Mesenchymal stem cell (in vitro differentiated cells and primary cell): ENCODE measurements at regions not wholly inside any gene's neighbourhood (a gene's known extent, or its start where the extent isn't known, plus 50 kb on each side); places are given as distances from the start of the nearest gene placed in this dataset.

Experiments used
- DNase-seq: peaks from one replicate; pipeline ENCODE4 v3.0.0-alpha.2; 2013
- H2AFZ ChIP-seq: one replicate; pipeline ENCODE4 v1.6.1; 2013; ENCODE audit warnings: low read depth, mild to moderate bottlenecking, control low read depth, inconsistent platforms, low read length, moderate library complexity
- H2AK5ac ChIP-seq: 2 replicates; pipeline ENCODE4 v1.6.1; 2013; ENCODE audit warnings: low read length, moderate library complexity, mild to moderate bottlenecking, inconsistent platforms; ENCODE audit not compliant: severe bottlenecking
- H2BK120ac ChIP-seq: one replicate; pipeline ENCODE4 v1.6.1; 2013; ENCODE audit warnings: low read depth, mild to moderate bottlenecking, inconsistent platforms, low read length, moderate library complexity
- H2BK12ac ChIP-seq, 2 experiments: one replicate each; pipeline ENCODE4 v1.6.1; 2013; ENCODE audit warnings: inconsistent platforms in 2 of 2, low read length in 2 of 2, mild to moderate bottlenecking in 2 of 2, moderate library complexity in 2 of 2, control low read depth in 1 of 2
- H2BK15ac ChIP-seq: one replicate; pipeline ENCODE4 v1.6.1; 2013; ENCODE audit warnings: mild to moderate bottlenecking, low read depth, inconsistent platforms; ENCODE audit not compliant: poor library complexity, severe bottlenecking
- H2BK5ac ChIP-seq: 2 replicates; pipeline ENCODE4 v1.6.1; 2013; ENCODE audit warnings: low read depth, mild to moderate bottlenecking, low read length, control low read depth, inconsistent platforms; ENCODE audit not compliant: poor library complexity, severe bottlenecking
- H3K14ac ChIP-seq, 2 experiments: one replicate each; pipeline ENCODE4 v1.6.1; 2013; ENCODE audit warnings: inconsistent platforms in 2 of 2, low read length in 2 of 2, control low read depth in 1 of 2, mild to moderate bottlenecking in 1 of 2, moderate library complexity in 1 of 2
- H3K18ac ChIP-seq, 2 experiments: one replicate each; pipeline ENCODE4 v1.6.1; 2013; ENCODE audit warnings: inconsistent platforms in 2 of 2, low read length in 2 of 2, control low read depth in 1 of 2, low read depth in 1 of 2, mild to moderate bottlenecking in 1 of 2
- H3K23ac ChIP-seq, 2 experiments: one replicate each; pipeline ENCODE4 v1.6.1; 2013; ENCODE audit warnings: inconsistent platforms in 2 of 2, low read length in 2 of 2, mild to moderate bottlenecking in 2 of 2, moderate library complexity in 2 of 2, control low read depth in 1 of 2
- H3K27ac ChIP-seq: 2 replicates; pipeline ENCODE4 v1.5.1; 2013; ENCODE audit warnings: mild to moderate bottlenecking, moderate library complexity, low read length, control low read depth, inconsistent platforms; ENCODE audit not compliant: poor library complexity, severe bottlenecking
- H3K27me3 ChIP-seq, 2 experiments: 2 replicates each; pipeline versions ENCODE4 v1.6.1 to v1.7.0; 2013; ENCODE audit warnings: low read length in 2 of 2, mild to moderate bottlenecking in 2 of 2, moderate library complexity in 2 of 2, control low read depth in 1 of 2, inconsistent platforms in 1 of 2; ENCODE audit not compliant: control insufficient read depth in 1 of 2, insufficient read depth in 1 of 2
- H3K36me3 ChIP-seq, 2 experiments: 2 replicates each; pipeline versions ENCODE4 v1.6.1 to v1.7.0; 2013; ENCODE audit warnings: low read length in 2 of 2, control low read depth in 1 of 2, inconsistent platforms in 1 of 2, low read depth in 1 of 2, mild to moderate bottlenecking in 1 of 2; ENCODE audit not compliant: insufficient read depth in 2 of 2, control insufficient read depth in 1 of 2
- H3K4ac ChIP-seq, 2 experiments: one replicate each; pipeline ENCODE4 v1.6.1; 2013; ENCODE audit warnings: inconsistent platforms in 2 of 2, low read length in 2 of 2, mild to moderate bottlenecking in 2 of 2, moderate library complexity in 2 of 2, control low read depth in 1 of 2, low read depth in 1 of 2
- H3K4me1 ChIP-seq: 2 replicates; pipeline ENCODE4 v1.6.1; 2013; ENCODE audit warnings: low read depth, low read length, control low read depth; ENCODE audit not compliant: control insufficient read depth, insufficient read depth
- H3K4me2 ChIP-seq: 2 replicates; pipeline ENCODE4 v1.6.1; 2013; ENCODE audit warnings: low read length, mild to moderate bottlenecking, inconsistent platforms; ENCODE audit not compliant: poor library complexity, severe bottlenecking
- H3K4me3 ChIP-seq, 2 experiments: 2 replicates each; pipeline versions ENCODE4 v1.5.1 to v1.7.0; 2013; ENCODE audit warnings: low read length in 2 of 2, mild to moderate bottlenecking in 2 of 2, control low read depth in 1 of 2, low read depth in 1 of 2; ENCODE audit not compliant: insufficient read depth in 1 of 2
- H3K79me1 ChIP-seq: replicated peaks from 2 replicates; pipeline ENCODE4 v1.6.1; 2013; ENCODE audit warnings: mild to moderate bottlenecking, control low read depth, low read length, inconsistent platforms; ENCODE audit not compliant: poor library complexity, severe bottlenecking
- H3K9ac ChIP-seq: 2 replicates; pipeline ENCODE4 v1.7.0; 2013; ENCODE audit warnings: mild to moderate bottlenecking, low read length, moderate library complexity
- H3K9me3 ChIP-seq: 2 replicates; pipeline ENCODE4 v1.7.0; 2013; ENCODE audit warnings: mild to moderate bottlenecking, low read length; ENCODE audit not compliant: control insufficient read depth
- H4K8ac ChIP-seq: one replicate; pipeline ENCODE4 v1.6.1; 2013; ENCODE audit warnings: inconsistent platforms, mild to moderate bottlenecking, low read length, moderate library complexity
- H4K91ac ChIP-seq: one replicate; pipeline ENCODE4 v1.6.1; 2013; ENCODE audit warnings: mild to moderate bottlenecking, low read length, inconsistent platforms
- WGBS: methylation state at CpG from one replicate; pipeline ENCODE4 v1.1.7; 2013; ENCODE audit warnings: mixed read lengths; 5-methylcytosine and 5-hydroxymethylcytosine counted together

DNA sequence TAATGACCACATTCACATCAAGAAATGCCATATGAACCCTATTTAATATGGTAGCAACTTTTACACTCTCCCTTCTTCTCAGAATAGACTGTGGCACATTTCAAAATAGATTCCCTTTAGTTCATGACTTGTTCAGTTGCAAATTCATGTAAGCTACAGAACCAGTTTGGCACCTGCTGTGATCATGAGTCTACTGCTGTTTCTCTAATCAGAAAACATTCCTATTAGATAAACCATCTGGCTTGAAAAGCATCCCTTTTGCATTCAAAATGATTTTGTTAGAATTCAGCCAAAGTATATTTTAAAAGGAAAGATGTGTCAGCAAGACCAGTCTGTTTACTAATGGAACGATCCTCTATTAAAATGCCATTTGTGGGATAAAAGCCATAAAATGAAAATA lies 304.4 kb downstream of the BCHE start:
- Histone ChIP-seq H2AK5ac (no peak overlapping the region), H2BK15ac (no peak overlapping the region), H3K4ac (no peak overlapping the region), H2AFZ (no peak overlapping the region), H3K9me3 (peaks cover 2% of the 10 kb centered on the region), H3K9ac (no peak overlapping the region), H3K36me3 (no peaks in the 10 kb centered on the region), H3K4me1 (no peaks in the 10 kb centered on the region), H2BK120ac (no peak overlapping the region), H3K4me2 (no peak overlapping the region), H2BK12ac (no peak overlapping the region), H3K23ac (no peak overlapping the region), H2BK5ac (no peak overlapping the region), H3K18ac (no peak overlapping the region), H3K79me1 (no peaks in the 10 kb centered on the region), H4K91ac (no peak overlapping the region), H4K8ac (no peak overlapping the region), H3K27me3 (no peaks in the 10 kb centered on the region), H3K27ac (no peak overlapping the region), H3K4me3 (no peak overlapping the region), H3K14ac (no peak overlapping the region)
- DNase-seq: no peak
- WGBS: no CpG with 5 or more reads among the region's 1 CpG

DNA sequence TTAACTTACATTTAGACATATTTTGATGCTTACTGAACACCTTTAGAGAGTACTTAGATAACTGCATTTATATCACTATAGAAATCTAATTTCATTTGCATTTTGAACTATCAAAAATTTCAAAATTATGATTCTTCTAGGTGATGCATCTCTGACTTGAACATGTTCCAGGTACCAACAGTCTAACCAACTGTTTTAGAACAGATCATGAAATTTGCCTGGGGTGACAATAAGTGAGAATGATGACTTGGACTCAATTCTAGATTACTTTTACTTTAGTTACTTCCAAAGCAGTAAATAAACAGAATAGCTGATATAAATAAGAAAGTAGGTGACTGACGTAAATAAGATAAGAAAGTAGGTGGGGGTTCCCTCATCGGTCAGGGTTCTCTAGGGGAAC lies 307.8 kb downstream of the BCHE start:
- 93% methylated on average over 2 of the region's 2 CpGs for WGBS
- Histone ChIP-seq H3K23ac (no peak overlapping the region), H2BK5ac (no peak overlapping the region), H3K9ac (no peak overlapping the region), H3K27ac (no peak overlapping the region), H3K4ac (no peak overlapping the region), H3K14ac (no peak overlapping the region), H3K36me3 (no peaks in the 10 kb centered on the region), H3K27me3 (no peaks in the 10 kb centered on the region), H3K9me3 (no peaks in the 10 kb centered on the region), H2BK12ac (no peak overlapping the region), H4K8ac (no peak overlapping the region), H2AFZ (no peak overlapping the region), H2BK120ac (no peak overlapping the region), H3K79me1 (no peaks in the 10 kb centered on the region), H4K91ac (no peak overlapping the region), H3K18ac (no peak overlapping the region), H3K4me3 (no peak overlapping the region), H3K4me1 (no peaks in the 10 kb centered on the region), H3K4me2 (no peak overlapping the region), H2AK5ac (no peak overlapping the region), H2BK15ac (no peak overlapping the region)
- DNase-seq: no peak

DNA sequence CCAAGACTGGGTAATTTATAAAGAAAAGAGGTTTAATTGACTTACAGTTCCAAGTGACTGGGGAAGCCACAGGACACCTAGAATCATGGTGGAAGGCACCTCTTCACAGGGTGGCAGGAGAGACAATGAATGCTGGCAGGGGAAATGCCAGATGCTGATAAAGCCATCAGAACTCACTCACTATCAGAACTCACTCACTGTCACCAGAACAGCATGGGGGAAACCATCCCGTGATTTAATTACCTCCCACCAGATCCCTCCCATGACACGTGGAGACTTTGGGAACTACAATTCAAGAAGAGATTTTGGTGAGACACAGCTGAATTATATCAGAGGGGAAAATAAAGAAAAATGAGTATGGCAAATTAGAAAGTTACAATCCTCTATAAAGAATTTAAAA lies 310.9 kb downstream of the BCHE start:
- H3K27ac ChIP-seq: no peak overlapping the region
- H3K9me3 ChIP-seq: no peaks in the 10 kb centered on the region
- H2BK12ac ChIP-seq: no peak overlapping the region
- H3K36me3 ChIP-seq: no peaks in the 10 kb centered on the region
- H2AFZ ChIP-seq: no peak overlapping the region
- H3K18ac ChIP-seq: no peak overlapping the region
- H3K23ac ChIP-seq: no peak overlapping the region
- WGBS: 30% methylated on average over 2 of the region's 2 CpGs
- no peak overlapping the region for H2BK120ac ChIP-seq
- H3K4me3 ChIP-seq: no peak overlapping the region
- H2AK5ac ChIP-seq: no peak overlapping the region
- no peak overlapping the region for H2BK15ac ChIP-seq
- H2BK5ac ChIP-seq: no peak overlapping the region
- no peak overlapping the region for H4K8ac ChIP-seq
- no peaks in the 10 kb centered on the region for H3K79me1 ChIP-seq
- H3K9ac ChIP-seq: no peak overlapping the region
- no peak for DNase-seq
- H3K4me2 ChIP-seq: no peak overlapping the region
- no peaks in the 10 kb centered on the region for H3K4me1 ChIP-seq
- no peak overlapping the region for H3K4ac ChIP-seq
- H3K27me3 ChIP-seq: no peaks in the 10 kb centered on the region
- H4K91ac ChIP-seq: no peak overlapping the region
- no peak overlapping the region for H3K14ac ChIP-seq

DNA sequence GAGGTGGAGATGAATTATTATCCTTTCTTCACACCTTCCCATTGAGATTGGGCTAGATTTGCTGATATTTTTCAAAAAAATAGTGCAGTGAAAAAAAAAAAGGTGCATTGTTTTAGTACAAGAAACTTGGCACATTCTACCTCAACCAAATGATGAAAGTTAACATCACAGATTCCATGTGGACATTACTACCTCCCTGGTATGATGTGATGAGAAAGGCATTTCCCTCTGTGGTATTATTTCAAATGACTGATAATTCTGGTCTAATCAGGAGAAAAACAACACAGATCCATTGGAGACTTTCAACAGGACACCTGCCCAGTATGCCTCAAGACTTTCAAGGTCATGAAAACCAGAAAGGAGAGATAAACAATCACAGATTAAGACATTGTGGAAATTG lies 313.4 kb downstream of the BCHE start:
- Histone ChIP-seq H4K91ac (no peak overlapping the region), H3K27me3 (no peaks in the 10 kb centered on the region), H3K9me3 (no peaks in the 10 kb centered on the region)

More for the DNA sequence above, 313.4 kb downstream of the BCHE start:
- Histone ChIP-seq H3K4me1 (no peaks in the 10 kb centered on the region), H2BK15ac (no peak overlapping the region), H3K14ac (no peak overlapping the region), H2AFZ (no peak overlapping the region), H2BK12ac (no peak overlapping the region), H3K18ac (no peak overlapping the region), H4K8ac (no peak overlapping the region), H3K4me2 (no peak overlapping the region), H3K4ac (no peak overlapping the region), H3K36me3 (no peaks in the 10 kb centered on the region), H3K9ac (no peak overlapping the region), H3K79me1 (no peaks in the 10 kb centered on the region), H3K4me3 (no peak overlapping the region), H3K27ac (no peak overlapping the region), H3K23ac (no peak overlapping the region), H2BK5ac (no peak overlapping the region), H2AK5ac (no peak overlapping the region), H2BK120ac (no peak overlapping the region)
- DNase-seq: no peak
